Caco-2 (cell line): ENCODE measurements at regions not wholly inside any gene's neighbourhood (a gene's known extent, or its start where the extent isn't known, plus 50 kb on each side); places are given as distances from the start of the nearest gene placed in this dataset.

Source experiments
- BruUV-seq: library from RNA; stranded (reverse); fragments of 400-500 nt; replicated peaks from 2 replicates; lab custom pipeline; 2021; lab: Mats Ljungman, UMichigan
- CTCF ChIA-PET: fragments of 300-600 bp; sonication (Branson Sonifier 250); formaldehyde crosslinking; loops from one replicate; lab custom pipeline; 2022; ENCODE audit warnings: antibody characterized with exemption; lab: Charles Lee
- POLR2A ChIA-PET: fragments of 300-600 bp; sonication (Branson Sonifier 250); formaldehyde crosslinking; loops from one replicate; lab custom pipeline; 2022; ENCODE audit warnings: antibody characterized with exemption; lab: Charles Lee
- DNase-seq, 2 experiments: peaks; one replicate each; pipeline versions ENCODE4 v3.0.0 to v3.0.0-alpha.2; 2020 to 2022
- H3K27me3 ChIP-seq: replicated peaks from 2 replicates; pipeline ENCODE4 v1.6.0; 2011; ENCODE audit warnings: low read length; ENCODE audit not compliant: control insufficient read depth, insufficient read depth
- H3K36me3 ChIP-seq: 2 replicates; pipeline ENCODE4 v1.5.1; 2011; ENCODE audit warnings: low read length; ENCODE audit not compliant: control insufficient read depth, insufficient read depth
- H3K4me1 ChIP-seq: fragments of 250-450 bp; sonication (Bioruptor Pico); 2 replicates; pipeline ENCODE4 v1.5.1; 2020; ENCODE audit warnings: mild to moderate bottlenecking
- H3K4me3 ChIP-seq: 2 replicates; pipeline ENCODE4 v1.5.1; 2011; ENCODE audit warnings: low read depth, mild to moderate bottlenecking, control low read depth, low read length
- H3K9me3 ChIP-seq: fragments of 250-450 bp; sonication (Bioruptor Pico); 2 replicates; pipeline ENCODE4 v1.5.1; 2020; ENCODE audit warnings: mild to moderate bottlenecking, moderate library complexity
- H3K27ac Mint-ChIP-seq: one replicate; pipeline ENCODE4 v1.8.0; 2022; ENCODE audit warnings: mixed read lengths; ENCODE audit not compliant: unreplicated experiment
- H3K27me3 Mint-ChIP-seq: one replicate; pipeline ENCODE4 v1.8.0; 2022; ENCODE audit warnings: mixed read lengths; ENCODE audit not compliant: insufficient read depth, unreplicated experiment
- H3K36me3 Mint-ChIP-seq: one replicate; pipeline ENCODE4 v1.8.0; 2022; ENCODE audit warnings: mild to moderate bottlenecking, mixed read lengths; ENCODE audit not compliant: insufficient read depth, unreplicated experiment
- H3K4me1 Mint-ChIP-seq: one replicate; pipeline ENCODE4 v1.8.0; 2022; ENCODE audit warnings: low read depth, mixed read lengths; ENCODE audit not compliant: unreplicated experiment
- H3K4me3 Mint-ChIP-seq: one replicate; pipeline ENCODE4 v1.8.0; 2022; ENCODE audit warnings: mild to moderate bottlenecking, moderate library complexity, mixed read lengths; ENCODE audit not compliant: unreplicated experiment
- H3K9me3 Mint-ChIP-seq: one replicate; pipeline ENCODE4 v1.8.0; 2022; ENCODE audit warnings: mixed read lengths; ENCODE audit not compliant: unreplicated experiment
- intact Hi-C: fragments of 100-400 bp; cut with micrococcal nuclease; formaldehyde crosslinking; loops from one replicate; pipeline ENCODE4 v1.10.0; 2022; ENCODE audit not compliant: unreplicated experiment
- TF ChIP-seq, protein P1 (sequence below), 2 experiments: fragments of 200-600 bp in 1 of 2; IDR thresholded peaks; 1 replicate in 1 of 2; 2 replicates in 1 of 2; pipeline versions ENCODE4 v1.5.1 to v1.8.0; 2011 to 2022; ENCODE audit warnings: antibody characterized with exemption in 1 of 2, control low read depth in 1 of 2, inconsistent platforms in 1 of 2, low read depth in 1 of 2, low read length in 1 of 2, mild to moderate bottlenecking in 1 of 2, moderate library complexity in 1 of 2; ENCODE audit not compliant: insufficient read depth in 1 of 2, severe bottlenecking in 1 of 2, unreplicated experiment in 1 of 2

DNA sequence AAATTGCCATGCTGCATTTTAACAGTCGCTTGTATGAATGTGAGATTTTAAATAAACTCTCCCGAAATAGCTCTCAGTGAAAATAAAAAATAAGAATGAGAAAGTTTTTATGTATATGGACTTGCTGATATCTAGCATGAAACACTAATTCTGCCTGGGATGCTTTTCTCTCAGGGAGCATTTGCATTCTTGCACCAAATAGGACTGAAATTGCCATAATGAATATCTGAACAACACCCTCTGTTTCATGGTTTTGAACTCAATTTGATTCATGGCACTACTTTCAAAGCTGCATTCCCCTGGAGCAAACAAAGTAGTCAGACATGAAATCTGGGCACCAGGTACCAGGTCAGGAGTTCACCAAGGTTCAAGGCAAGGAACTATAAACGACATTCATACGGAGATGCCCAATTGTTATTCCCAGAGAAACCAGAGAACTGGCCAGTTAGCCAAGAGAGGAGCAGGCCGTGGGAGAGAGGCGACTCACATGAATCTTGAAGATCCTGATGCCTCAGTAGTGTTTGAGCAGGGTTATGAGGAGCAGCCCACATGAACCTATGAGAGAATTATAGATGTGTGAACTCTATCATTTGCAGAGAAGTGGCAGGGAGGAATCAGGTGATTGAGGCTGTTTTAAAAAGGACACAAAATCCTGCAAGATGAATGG is 270.6 kb upstream of the ZC3H12C start:
- no peaks in the 10 kb centered on the region for H3K36me3 Mint-ChIP-seq
- POLR2A ChIA-PET, result no interaction called here
- CTCF ChIA-PET, result no interaction called here

DNA sequence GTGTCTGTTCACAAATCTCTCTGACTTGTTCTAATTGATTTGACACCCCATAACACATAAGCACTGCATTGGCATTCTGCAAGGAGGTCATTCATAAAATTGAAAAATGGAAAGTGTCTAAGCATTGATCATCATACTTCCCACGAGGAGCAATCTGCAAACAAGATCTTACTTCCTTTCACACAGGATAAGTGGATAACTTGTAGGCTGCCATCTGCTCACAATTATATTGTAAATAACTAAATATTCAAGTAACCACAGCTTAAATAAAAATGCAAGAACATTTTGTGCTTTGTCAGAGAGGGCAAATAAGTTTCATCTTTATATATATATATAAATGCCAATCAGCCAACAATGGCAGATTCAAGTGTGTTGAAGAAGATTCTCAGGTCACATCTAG is 264.8 kb upstream of the ZC3H12C start:
- TF ChIP-seq, protein P1, sequence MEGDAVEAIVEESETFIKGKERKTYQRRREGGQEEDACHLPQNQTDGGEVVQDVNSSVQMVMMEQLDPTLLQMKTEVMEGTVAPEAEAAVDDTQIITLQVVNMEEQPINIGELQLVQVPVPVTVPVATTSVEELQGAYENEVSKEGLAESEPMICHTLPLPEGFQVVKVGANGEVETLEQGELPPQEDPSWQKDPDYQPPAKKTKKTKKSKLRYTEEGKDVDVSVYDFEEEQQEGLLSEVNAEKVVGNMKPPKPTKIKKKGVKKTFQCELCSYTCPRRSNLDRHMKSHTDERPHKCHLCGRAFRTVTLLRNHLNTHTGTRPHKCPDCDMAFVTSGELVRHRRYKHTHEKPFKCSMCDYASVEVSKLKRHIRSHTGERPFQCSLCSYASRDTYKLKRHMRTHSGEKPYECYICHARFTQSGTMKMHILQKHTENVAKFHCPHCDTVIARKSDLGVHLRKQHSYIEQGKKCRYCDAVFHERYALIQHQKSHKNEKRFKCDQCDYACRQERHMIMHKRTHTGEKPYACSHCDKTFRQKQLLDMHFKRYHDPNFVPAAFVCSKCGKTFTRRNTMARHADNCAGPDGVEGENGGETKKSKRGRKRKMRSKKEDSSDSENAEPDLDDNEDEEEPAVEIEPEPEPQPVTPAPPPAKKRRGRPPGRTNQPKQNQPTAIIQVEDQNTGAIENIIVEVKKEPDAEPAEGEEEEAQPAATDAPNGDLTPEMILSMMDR (IDR thresholded peaks at IDR 0.05; ENCODE audit: insufficient read depth in 1 of 2, low read depth in 1 of 2, low read length in 1 of 2, severe bottlenecking in 1 of 2, unreplicated experiment in 1 of 2), result no peak
- no peaks in the 10 kb centered on the region for H3K36me3 ChIP-seq
- no TSS peak for BruUV-seq
- ChIA-PET CTCF (no interaction called here), POLR2A (no interaction called here)
- DNase-seq, result no peak
- H3K27me3 ChIP-seq, result no peaks in the 10 kb centered on the region
- no peaks in the 10 kb centered on the region for H3K9me3 Mint-ChIP-seq
- H3K4me3 ChIP-seq, result no peak overlapping the region
- no peaks in the 10 kb centered on the region for H3K4me1 ChIP-seq
- no peaks in the 10 kb centered on the region for H3K9me3 ChIP-seq
- H3K27me3 Mint-ChIP-seq, result peaks cover 4% of the 10 kb centered on the region
- no peak overlapping the region for H3K27ac Mint-ChIP-seq
- intact Hi-C loops, result no loop called here
- H3K36me3 Mint-ChIP-seq, result no peaks in the 10 kb centered on the region
- H3K4me3 Mint-ChIP-seq, result no peak overlapping the region
- H3K4me1 Mint-ChIP-seq, result no peaks in the 10 kb centered on the region

More for the DNA sequence above, 270.6 kb upstream of the ZC3H12C start:
- no TSS peak for BruUV-seq
- intact Hi-C loops, result no loop called here
- Histone ChIP-seq H3K4me3 (no peak overlapping the region), H3K9me3 (no peaks in the 10 kb centered on the region), H3K36me3 (no peaks in the 10 kb centered on the region), H3K4me1 (no peaks in the 10 kb centered on the region), H3K27me3 (no peaks in the 10 kb centered on the region)
- peaks cover 16% of the 10 kb centered on the region for H3K27me3 Mint-ChIP-seq
- DNase-seq, result no peak
- H3K9me3 Mint-ChIP-seq, result no peaks in the 10 kb centered on the region
- TF ChIP-seq, protein P1 (IDR thresholded peaks at IDR 0.05; ENCODE audit: insufficient read depth in 1 of 2, low read depth in 1 of 2, low read length in 1 of 2, severe bottlenecking in 1 of 2, unreplicated experiment in 1 of 2), result no peak
- H3K4me1 Mint-ChIP-seq, result no peaks in the 10 kb centered on the region
- H3K27ac Mint-ChIP-seq, result no peak overlapping the region
- no peak overlapping the region for H3K4me3 Mint-ChIP-seq

- H3K27me3 ChIP-seq, result no peaks in the 10 kb centered on the region
- CTCF ChIA-PET, result no interaction called here
- Mint-ChIP-seq H3K4me1 (no peaks in the 10 kb centered on the region), H3K36me3 (no peaks in the 10 kb centered on the region), H3K9me3 (no peaks in the 10 kb centered on the region), H3K4me3 (no peak overlapping the region), H3K27ac (no peak overlapping the region), H3K27me3 (peaks cover 12% of the 10 kb centered on the region)
- TF ChIP-seq, protein P1 (IDR thresholded peaks at IDR 0.05; ENCODE audit: insufficient read depth in 1 of 2, low read depth in 1 of 2, low read length in 1 of 2, severe bottlenecking in 1 of 2, unreplicated experiment in 1 of 2), result no peak
- no peak overlapping the region for H3K4me3 ChIP-seq
- no peaks in the 10 kb centered on the region for H3K36me3 ChIP-seq
- POLR2A ChIA-PET, result no interaction called here
- no peaks in the 10 kb centered on the region for H3K9me3 ChIP-seq
- intact Hi-C loops, result no loop called here
- no TSS peak for BruUV-seq
- DNase-seq, result no peak
- no peaks in the 10 kb centered on the region for H3K4me1 ChIP-seq
Observed at GRCh38 chr11:109838026-109838425, 255.2 kb upstream of the ZC3H12C start.
